Mononuclear cell (primary cell): ENCODE measurements at regions not wholly inside any gene's neighbourhood (a gene's known extent, or its start where the extent isn't known, plus 50 kb on each side); places are given as distances from the start of the nearest gene placed in this dataset.
"Not testable (repeated sequence)": the region's sequence is repeated elsewhere in the genome, so short reads cannot be mapped to it uniquely, and the experiment has no call there.

ENCODE experiments used
- H3K27me3 ChIP-seq: 2 replicates; pipeline ENCODE4 v1.6.0; 2011; ENCODE audit warnings: low read length, control low read depth; ENCODE audit not compliant: insufficient read depth
- H3K4me1 ChIP-seq: 2 replicates; pipeline ENCODE4 v1.5.1; 2011; ENCODE audit warnings: mild to moderate bottlenecking, low read length, control low read depth; ENCODE audit not compliant: insufficient read depth
- H3K4me3 ChIP-seq: 2 replicates; pipeline ENCODE4 v1.5.1; 2011; ENCODE audit warnings: mild to moderate bottlenecking, low read length, moderate library complexity
- H3K9me3 ChIP-seq: 2 replicates; pipeline ENCODE4 v1.5.1; 2011; ENCODE audit warnings: low read depth, mild to moderate bottlenecking, control low read depth, low read length

DNA sequence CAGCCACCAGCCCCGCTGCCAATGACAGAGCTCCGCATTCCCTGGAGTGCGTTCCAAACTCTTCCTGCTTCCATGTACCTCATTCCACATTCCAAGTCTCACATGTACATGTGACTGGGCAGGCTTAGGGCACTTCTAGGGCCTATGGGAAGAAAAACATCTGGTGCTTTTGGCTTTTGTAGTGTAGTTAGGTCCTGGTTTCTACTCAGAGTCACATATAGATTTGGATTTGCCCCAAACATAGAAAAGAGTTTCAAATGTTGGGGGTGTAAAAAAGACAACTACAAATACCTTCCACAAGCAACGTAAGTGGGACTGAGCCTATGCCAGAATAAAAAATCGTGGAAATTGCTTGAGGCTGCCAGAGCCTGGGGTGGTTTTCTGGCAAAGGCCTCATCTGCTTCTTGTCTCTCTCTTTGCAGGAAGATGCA is 84.1 kb downstream of the ZNF467 start:
- Histone ChIP-seq H3K27me3 (peaks cover 46% of the 10 kb centered on the region), H3K4me3 (no peak overlapping the region), H3K9me3 (no peaks in the 10 kb centered on the region)

DNA sequence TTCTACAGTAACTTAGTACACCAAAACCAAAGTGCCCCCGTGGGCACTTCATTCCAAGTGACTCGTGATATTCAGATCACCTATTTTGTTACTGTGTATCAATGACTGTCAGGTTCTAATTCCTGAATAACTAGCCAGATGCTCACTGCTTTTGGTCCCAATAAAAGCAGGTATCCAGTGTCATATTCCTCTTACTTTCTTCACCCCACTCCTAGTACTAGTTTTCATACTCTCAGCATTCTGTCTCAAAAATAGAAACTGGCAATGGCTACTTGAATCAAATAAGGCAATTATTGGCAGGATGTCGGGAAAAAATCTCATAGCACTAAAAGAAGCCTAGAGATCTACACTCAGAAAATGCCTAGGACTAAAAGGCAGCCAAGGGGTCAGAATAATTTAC is 84.6 kb downstream of the ZNF467 start:
- Histone ChIP-seq H3K4me3 (no peak overlapping the region), H3K27me3 (peaks cover 42% of the 10 kb centered on the region), H3K9me3 (no peaks in the 10 kb centered on the region), H3K4me1 (no peaks in the 10 kb centered on the region)

More for the DNA sequence above, 84.1 kb downstream of the ZNF467 start:
- no peaks in the 10 kb centered on the region for H3K4me1 ChIP-seq

DNA sequence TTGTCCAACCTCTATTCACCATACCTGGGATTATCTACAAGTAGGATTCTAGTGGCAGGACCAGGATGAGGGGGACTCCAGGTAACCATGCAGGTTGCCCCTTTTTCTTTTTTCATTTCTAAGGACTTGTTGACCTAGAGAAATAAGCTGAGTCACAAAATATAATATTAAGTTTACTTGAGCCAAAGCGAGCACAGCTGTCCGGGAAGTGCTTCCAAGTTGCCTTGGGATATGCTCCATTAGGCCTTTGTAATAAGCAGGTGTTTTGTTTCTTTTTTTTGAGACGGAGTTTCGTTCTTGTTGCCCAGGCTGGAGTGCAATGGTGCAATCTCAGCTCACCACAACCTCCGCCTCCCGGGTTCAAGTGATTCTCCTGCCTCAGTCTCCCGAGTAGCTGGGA is 85.6 kb downstream of the ZNF467 start:
- not testable (repeated sequence) for H3K9me3 ChIP-seq, H3K4me3 ChIP-seq, H3K4me1 ChIP-seq
- H3K27me3 ChIP-seq: peaks cover 32% of the 10 kb centered on the region

DNA sequence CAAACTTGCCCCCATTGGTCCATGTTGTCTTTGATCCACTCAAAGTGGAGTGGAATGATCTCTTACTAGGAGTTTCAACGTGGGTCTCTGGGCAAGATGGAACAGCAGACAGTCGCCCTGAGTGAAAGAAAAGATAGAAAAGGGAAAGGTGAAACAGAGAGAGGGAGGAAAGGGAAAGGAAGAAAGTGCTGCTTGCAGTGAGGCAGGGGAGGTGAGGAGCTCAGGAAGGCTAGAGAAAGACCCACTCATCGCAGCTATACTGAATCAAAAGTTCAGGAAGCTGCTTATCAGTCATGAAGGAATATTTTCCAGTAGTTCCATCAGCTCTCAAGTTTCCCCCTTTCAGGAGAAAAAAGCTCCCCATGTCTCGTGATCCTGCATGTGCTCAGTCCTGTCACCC is 86.9 kb downstream of the ZNF467 start:
- Histone ChIP-seq H3K27me3 (peaks cover 19% of the 10 kb centered on the region), H3K4me1 (no peaks in the 10 kb centered on the region), H3K4me3 (no peak overlapping the region), H3K9me3 (no peaks in the 10 kb centered on the region)

DNA sequence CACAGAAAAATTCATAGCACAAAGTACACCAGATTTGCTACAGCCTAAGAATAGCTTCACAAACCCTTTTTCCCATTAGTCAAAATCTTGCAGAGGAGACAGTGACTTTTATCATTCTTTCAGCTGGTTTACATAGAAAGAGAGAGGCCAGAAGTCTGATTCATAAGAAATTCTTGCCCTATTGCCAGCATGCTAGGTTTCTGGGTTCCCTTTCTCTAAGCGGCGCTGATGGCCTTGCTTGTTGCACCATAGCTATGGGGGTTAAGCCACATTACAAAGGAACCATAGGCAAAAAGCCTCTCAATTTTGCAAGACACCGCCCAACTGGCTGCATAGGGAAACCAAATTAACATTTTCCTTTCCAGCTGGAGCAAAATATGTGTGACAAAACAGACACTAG is 87.4 kb downstream of the ZNF467 start:
- Histone ChIP-seq H3K9me3 (no peaks in the 10 kb centered on the region), H3K4me1 (no peaks in the 10 kb centered on the region), H3K27me3 (peaks cover 20% of the 10 kb centered on the region), H3K4me3 (no peak overlapping the region)

DNA sequence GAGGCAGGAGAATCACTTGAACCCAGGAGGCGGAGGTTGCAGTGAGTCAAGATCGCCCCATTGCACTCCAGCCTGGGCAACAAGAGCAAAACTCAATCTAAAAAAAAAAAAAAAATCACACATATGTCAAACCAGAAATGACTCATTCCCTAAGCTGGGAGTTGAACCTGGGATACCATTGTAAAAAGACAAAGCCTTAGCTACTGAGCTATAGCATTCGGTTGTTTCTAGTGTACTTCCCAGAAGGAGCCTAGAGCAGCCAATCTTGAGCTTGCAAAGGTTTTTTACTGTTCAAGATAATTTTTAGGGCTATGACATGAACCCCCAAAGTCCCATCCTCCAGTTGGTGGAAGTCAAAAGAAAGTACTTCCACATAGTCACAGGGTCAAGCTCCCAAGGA is 87.9 kb downstream of the ZNF467 start:
- no peaks in the 10 kb centered on the region for H3K4me1 ChIP-seq
- H3K9me3 ChIP-seq: no peaks in the 10 kb centered on the region
- peaks cover 20% of the 10 kb centered on the region for H3K27me3 ChIP-seq
- no peak overlapping the region for H3K4me3 ChIP-seq

DNA sequence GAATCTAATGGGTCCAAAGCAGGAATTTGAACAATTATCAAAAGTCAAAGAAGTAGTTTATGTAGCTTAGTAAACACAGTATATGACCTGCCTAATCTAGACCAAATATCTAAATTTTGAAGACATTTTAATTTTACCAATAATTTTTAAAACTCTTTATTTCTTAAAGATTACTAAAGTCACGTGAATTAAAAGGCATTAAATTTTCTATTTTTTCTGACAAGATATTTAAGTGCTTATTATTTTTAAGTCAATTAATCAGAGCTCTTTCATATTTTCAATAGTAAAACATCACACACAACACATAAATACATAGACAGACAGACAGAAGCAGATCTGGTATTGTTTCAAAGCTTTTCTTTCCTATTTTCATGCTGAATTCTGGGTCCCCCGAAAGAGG is 89.5 kb downstream of the ZNF467 start:
- no peaks in the 10 kb centered on the region for H3K9me3 ChIP-seq
- H3K4me1 ChIP-seq: no peaks in the 10 kb centered on the region
- peaks cover 11% of the 10 kb centered on the region for H3K27me3 ChIP-seq
- H3K4me3 ChIP-seq: no peak overlapping the region

DNA sequence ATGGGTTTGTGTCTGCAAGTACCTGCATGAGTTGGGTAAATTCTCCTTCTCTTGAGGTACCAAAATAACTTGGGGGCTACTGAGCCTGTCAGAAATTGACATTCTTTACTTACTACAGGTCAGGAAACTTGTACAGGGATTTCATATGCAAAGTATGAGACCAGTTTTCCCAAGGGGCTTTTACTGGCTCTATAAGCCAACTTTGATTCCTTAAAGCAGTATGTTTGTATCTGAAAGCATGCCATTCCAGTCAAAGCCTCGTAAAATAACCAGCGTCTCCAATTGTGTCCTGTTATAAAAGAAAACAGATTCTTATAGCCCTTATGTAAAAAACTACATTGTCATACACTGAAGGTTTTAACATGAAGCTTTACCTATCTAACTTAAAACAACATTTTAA is 90.2 kb downstream of the ZNF467 start:
- Histone ChIP-seq H3K4me1 (no peaks in the 10 kb centered on the region), H3K4me3 (no peak overlapping the region), H3K27me3 (peaks cover 14% of the 10 kb centered on the region), H3K9me3 (no peaks in the 10 kb centered on the region)

DNA sequence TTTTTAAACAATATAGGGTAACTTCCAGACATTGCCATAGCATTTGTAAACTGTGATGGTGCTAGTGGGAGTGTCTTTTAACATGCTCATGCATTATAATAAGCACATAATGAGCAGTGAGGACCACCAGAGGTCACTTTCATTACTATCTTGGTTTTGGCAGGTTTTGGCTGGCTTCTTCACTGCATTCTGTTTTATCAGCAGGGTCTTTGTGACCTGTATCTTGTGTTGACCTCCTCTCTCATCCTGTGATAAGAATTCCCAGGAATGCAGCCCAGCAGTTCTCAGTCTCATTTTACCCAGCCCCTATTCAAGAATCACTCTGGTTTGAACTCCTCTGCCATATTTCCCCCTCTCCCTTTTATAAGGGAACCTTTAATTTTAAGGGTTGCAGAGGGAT is 91.3 kb downstream of the ZNF467 start:
- Histone ChIP-seq H3K4me3 (no peak overlapping the region), H3K27me3 (peaks cover 14% of the 10 kb centered on the region)

DNA sequence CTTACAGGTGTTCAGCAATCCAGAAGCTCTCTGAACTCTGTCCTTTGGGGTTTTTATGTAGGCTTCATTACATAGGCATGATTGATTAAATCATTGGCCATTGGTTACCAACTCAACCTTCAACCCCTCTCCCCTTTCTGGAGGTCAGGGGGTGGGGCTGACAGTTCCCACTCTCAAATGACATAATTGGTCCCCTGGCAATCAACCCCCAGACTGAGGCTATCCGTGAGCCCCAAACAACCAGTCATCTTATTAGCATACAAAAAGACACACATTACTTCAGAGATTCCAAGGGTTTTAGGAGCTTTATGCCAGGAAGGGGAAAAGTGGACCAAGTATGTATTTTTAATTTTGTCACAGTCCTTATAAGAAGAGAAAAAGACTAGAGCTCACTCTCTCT is 92.1 kb downstream of the ZNF467 start:
- Histone ChIP-seq H3K4me3 (no peak overlapping the region), H3K4me1 (no peaks in the 10 kb centered on the region), H3K27me3 (peaks cover 14% of the 10 kb centered on the region), H3K9me3 (no peaks in the 10 kb centered on the region)

More for the DNA sequence above, 91.3 kb downstream of the ZNF467 start:
- H3K9me3 ChIP-seq: no peaks in the 10 kb centered on the region
- H3K4me1 ChIP-seq: no peaks in the 10 kb centered on the region

DNA sequence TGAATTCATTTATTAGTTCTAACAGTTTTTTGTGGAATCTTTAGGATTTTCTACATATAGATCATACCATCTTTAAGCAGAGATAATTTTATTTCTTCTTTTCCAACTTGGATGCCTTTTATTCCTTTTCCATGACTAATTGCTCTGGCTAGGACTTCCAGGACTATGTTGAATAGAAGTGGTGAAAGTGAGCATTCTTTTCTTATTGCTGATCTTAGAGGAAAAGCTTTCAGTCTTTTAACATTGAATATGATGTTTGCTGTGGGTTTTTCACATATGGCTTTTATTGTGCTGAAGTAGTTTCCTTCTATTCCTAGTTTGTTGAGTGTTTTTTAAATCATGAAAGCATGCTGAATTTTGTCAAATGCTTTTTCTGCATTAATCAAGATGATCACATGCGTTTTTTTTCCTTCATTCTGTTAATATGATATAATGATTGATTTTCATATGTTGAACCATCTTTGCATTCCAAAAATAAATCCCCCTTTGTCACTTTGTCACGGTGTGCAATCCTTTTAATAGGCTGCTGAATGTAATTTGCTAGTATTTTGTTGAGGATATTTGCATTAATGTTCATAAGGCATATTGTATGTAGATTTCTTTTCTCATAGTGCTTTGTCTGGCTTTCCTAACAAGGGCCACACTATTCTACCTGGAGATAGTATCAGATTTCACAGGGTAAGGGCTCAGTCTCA is 92.9 kb downstream of the ZNF467 start:
- H3K27me3 ChIP-seq: peaks cover 14% of the 10 kb centered on the region
- H3K4me3 ChIP-seq: no peak overlapping the region
- H3K9me3 ChIP-seq: no peaks in the 10 kb centered on the region
- no peaks in the 10 kb centered on the region for H3K4me1 ChIP-seq

DNA sequence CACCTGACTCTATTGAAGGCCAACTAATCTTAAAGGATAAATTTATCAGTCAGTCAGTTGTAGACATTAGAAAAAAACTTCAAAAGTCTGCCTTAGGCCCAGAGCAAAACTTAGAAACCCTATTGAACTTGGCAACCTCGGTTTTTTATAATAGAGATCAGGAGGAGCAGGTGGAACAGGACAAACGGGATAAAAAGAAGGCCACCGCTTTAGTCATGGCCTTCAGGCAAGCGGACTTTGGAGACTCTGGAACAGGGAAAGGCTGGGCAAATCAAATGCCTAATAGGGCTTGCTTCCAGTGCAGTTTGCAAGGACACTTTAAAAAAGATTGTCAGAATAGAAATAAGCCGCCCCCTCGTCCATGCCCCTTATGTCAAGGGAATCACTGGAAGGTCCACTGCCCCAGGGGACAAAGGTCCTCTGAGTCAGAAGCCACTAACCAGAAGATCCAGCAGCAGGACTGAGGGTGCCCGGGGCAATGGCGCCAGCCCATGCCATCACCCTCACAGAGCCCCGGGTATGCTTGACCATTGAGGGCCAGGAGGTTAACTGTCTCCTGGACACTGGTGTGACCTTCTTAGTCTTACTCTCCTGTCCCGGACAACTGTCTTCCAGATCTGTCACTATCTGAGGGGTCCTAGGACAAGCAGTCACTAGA is 98.5 kb downstream of the ZNF467 start:
- not testable (repeated sequence) for H3K4me3 ChIP-seq, H3K27me3 ChIP-seq, H3K4me1 ChIP-seq, H3K9me3 ChIP-seq

DNA sequence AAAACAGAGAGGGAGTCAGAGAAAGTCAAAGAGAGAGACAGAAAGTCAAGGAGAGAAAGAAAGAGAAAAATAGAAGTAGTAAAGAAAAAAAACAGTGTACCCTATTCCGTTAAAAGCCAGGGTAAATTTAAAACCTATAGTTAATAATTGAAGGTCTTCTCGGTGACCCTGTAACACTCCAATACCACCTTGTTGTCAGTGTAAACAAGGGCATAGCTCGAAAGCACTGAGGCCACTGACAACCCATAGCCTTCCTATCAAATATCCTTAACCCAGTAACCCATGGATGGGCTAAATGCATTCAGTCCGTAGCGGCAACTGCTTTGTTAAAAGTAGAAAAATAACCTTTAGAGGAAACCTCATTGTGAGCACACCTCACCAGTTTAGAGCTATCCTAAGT is 100.4 kb downstream of the ZNF467 start:
- no peaks in the 10 kb centered on the region for H3K9me3 ChIP-seq
- H3K4me3 ChIP-seq: no peak overlapping the region
- H3K4me1 ChIP-seq: no peaks in the 10 kb centered on the region
- peaks cover 11% of the 10 kb centered on the region for H3K27me3 ChIP-seq

DNA sequence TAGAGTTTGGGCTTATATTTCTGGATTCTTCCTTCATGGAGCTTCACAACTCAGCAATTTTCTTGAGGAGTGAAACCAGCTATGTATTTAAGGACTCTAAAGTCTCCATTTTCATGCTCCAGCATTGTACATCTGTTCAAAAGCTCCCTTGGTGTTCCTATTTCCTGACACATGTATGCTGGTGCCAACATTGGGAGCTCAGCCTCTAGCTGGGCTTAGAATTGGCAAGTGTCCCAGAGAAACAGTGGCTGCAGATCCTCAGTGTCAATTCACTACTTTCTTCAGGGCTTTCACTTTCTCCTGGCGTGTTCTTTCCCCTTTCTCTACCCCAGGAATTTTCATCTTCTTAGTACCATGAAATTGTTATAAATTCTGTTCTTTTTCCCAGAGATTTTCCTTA is 103.1 kb downstream of the ZNF467 start:
- H3K9me3 ChIP-seq: no peaks in the 10 kb centered on the region
- H3K4me3 ChIP-seq: no peak overlapping the region
- no peaks in the 10 kb centered on the region for H3K4me1 ChIP-seq
- H3K27me3 ChIP-seq: peaks cover 16% of the 10 kb centered on the region

DNA sequence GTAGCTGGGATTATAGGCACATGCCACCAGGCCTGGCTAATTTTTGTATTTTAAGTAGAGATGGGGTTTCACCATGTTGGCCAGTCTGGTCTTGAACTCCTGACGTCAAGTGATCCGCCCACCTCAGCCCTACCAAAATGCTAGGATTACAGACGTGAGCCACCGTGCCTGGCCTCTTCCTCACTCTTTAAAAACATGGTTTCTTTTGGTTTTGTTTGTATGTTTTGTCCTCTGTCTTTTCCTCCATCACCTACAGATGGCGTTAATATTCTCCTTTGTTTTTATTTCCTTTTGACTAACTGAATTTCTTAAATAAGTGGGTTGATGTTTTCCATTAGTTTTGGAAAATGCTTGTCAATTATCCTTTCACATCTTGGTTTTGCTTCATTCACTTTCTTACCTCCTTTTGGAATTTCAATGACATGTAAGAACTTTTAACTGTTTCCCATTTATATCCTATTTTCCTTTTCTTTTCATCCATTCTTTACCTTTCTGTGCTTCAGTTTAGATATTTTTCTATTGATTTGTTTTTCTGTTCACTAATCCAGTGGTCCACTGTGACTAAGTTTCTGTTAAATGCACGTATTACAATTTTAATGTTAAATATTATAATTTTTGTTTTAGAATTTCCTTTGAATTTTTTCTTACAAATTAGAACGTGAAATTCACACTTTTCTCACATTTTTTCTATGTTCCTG is 104.1 kb downstream of the ZNF467 start:
- Histone ChIP-seq H3K9me3 (no peaks in the 10 kb centered on the region), H3K4me3 (no peak overlapping the region), H3K27me3 (peaks cover 16% of the 10 kb centered on the region), H3K4me1 (no peaks in the 10 kb centered on the region)
